ENCODE measurements at regions not wholly inside any gene's neighbourhood (a gene's known extent, or its start where the extent isn't known, plus 50 kb on each side); places are given as distances from the start of the nearest gene placed in this dataset.

- Histone ChIP-seq H3K36me3 (ENCODE audit: control insufficient read depth, insufficient read depth, low read length) (no peaks in the 10 kb centered on the region), H3K4me3 (ENCODE audit: low read depth, low read length) (no peak overlapping the region), H3K27me3 (ENCODE audit: control insufficient read depth, insufficient read depth, low read length) (no peaks in the 10 kb centered on the region)
- CTCF ChIA-PET, result no interaction called here
- POLR2A ChIA-PET, result no interaction called here
- DNase-seq (ENCODE audit: low read depth), result no peak
- TF ChIP-seq, protein P1, sequence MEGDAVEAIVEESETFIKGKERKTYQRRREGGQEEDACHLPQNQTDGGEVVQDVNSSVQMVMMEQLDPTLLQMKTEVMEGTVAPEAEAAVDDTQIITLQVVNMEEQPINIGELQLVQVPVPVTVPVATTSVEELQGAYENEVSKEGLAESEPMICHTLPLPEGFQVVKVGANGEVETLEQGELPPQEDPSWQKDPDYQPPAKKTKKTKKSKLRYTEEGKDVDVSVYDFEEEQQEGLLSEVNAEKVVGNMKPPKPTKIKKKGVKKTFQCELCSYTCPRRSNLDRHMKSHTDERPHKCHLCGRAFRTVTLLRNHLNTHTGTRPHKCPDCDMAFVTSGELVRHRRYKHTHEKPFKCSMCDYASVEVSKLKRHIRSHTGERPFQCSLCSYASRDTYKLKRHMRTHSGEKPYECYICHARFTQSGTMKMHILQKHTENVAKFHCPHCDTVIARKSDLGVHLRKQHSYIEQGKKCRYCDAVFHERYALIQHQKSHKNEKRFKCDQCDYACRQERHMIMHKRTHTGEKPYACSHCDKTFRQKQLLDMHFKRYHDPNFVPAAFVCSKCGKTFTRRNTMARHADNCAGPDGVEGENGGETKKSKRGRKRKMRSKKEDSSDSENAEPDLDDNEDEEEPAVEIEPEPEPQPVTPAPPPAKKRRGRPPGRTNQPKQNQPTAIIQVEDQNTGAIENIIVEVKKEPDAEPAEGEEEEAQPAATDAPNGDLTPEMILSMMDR (IDR thresholded peaks at IDR 0.05; ENCODE audit: insufficient read depth, low read depth, low read length), result no peak
These were observed 447.3 kb downstream of the TAFA4 start for GRCh38 chr3:68485051-68485450.

DNA sequence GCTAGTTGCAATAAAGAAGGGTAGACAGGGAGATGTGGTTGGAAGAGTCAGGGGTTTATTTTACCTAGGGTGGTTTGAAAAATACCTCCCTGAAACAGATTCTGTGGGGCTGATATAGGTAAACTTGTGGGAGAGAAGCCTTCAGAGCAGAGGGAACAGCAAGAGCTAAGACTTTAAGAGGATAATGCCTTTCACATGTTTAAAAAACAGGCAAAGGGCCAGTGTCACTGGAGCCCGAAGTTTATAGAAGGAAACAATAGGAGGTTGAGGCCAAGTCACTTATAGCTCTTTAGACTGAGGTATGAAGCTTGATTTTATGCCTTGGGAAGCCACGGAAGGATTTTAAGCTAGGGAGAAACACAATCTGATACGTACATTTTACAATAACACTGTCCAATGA, 448.7 kb downstream of the TAFA4 start:
- POLR2A ChIA-PET, result no interaction called here
- TF ChIP-seq, protein P1 (IDR thresholded peaks at IDR 0.05; ENCODE audit: insufficient read depth, low read depth, low read length), result no peak
- Histone ChIP-seq H3K36me3 (ENCODE audit: control insufficient read depth, insufficient read depth, low read length) (no peaks in the 10 kb centered on the region), H3K4me3 (ENCODE audit: low read depth, low read length) (no peak overlapping the region), H3K27me3 (ENCODE audit: control insufficient read depth, insufficient read depth, low read length) (no peaks in the 10 kb centered on the region)
- no peak for DNase-seq (ENCODE audit: low read depth)
- CTCF ChIA-PET, result no interaction called here

GRCh38 chr3:68483041-68483440, 449.3 kb downstream of the TAFA4 start:
- Histone ChIP-seq H3K36me3 (ENCODE audit: control insufficient read depth, insufficient read depth, low read length) (no peaks in the 10 kb centered on the region), H3K27me3 (ENCODE audit: control insufficient read depth, insufficient read depth, low read length) (no peaks in the 10 kb centered on the region), H3K4me3 (ENCODE audit: low read depth, low read length) (no peak overlapping the region)
- CTCF ChIA-PET, result no interaction called here
- DNase-seq (ENCODE audit: low read depth), result no peak
- POLR2A ChIA-PET, result no interaction called here
- TF ChIP-seq, protein P1 (IDR thresholded peaks at IDR 0.05; ENCODE audit: insufficient read depth, low read depth, low read length), result no peak

DNA sequence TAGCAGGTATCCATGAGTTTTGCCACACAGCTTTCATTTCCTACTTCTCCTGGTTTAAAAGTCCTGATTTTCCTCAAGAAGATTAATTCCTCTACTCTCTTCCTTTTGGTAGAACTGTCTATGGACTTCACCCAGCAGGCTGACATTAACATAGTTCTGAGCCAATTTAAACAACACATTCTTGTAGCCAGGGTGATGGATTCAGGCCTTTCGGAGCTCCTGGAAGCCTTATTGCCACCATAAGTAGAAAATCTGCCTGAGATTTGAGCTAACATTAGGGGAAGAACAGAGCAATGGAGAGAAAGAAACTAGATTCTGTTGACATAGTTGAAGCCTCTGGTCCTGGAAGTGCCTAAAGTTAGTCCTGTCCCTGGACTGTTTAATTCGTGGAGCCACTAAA, 449.8 kb downstream of the TAFA4 start:
- POLR2A ChIA-PET, result no interaction called here
- TF ChIP-seq, protein P1 (IDR thresholded peaks at IDR 0.05; ENCODE audit: insufficient read depth, low read depth, low read length), result no peak

DNA sequence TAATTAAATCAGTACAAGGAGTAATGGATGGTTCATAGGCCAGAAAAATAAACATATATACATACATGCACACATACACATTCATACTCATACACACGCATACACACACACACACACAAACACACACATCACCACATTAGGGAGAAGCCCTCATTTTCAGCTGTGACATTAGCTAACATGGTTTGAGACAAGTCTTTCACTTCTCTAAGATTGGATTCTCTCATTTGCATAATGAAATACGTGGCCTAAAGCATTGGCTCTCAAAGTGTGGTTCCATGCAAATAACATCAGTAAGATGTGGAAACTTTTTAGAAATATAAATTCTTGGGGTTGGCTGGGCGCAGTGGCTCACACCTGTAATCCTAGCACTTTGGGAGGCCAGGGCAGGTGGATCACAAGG, 452.6 kb downstream of the TAFA4 start:
- ChIA-PET CTCF (no interaction called here), POLR2A (no interaction called here)
- Histone ChIP-seq H3K36me3 (ENCODE audit: control insufficient read depth, insufficient read depth, low read length) (no peaks in the 10 kb centered on the region), H3K4me3 (ENCODE audit: low read depth, low read length) (no peak overlapping the region), H3K27me3 (ENCODE audit: control insufficient read depth, insufficient read depth, low read length) (no peaks in the 10 kb centered on the region)
- TF ChIP-seq, protein P1 (IDR thresholded peaks at IDR 0.05; ENCODE audit: insufficient read depth, low read depth, low read length), result no peak
- no peak for DNase-seq (ENCODE audit: low read depth)

More for the DNA sequence above, 449.8 kb downstream of the TAFA4 start:
- Histone ChIP-seq H3K4me3 (ENCODE audit: low read depth, low read length) (no peak overlapping the region), H3K36me3 (ENCODE audit: control insufficient read depth, insufficient read depth, low read length) (no peaks in the 10 kb centered on the region), H3K27me3 (ENCODE audit: control insufficient read depth, insufficient read depth, low read length) (no peaks in the 10 kb centered on the region)
- CTCF ChIA-PET, result no interaction called here
- no peak for DNase-seq (ENCODE audit: low read depth)
